ENCODE measurements at regions not wholly inside any gene's neighbourhood (a gene's known extent, or its start where the extent isn't known, plus 50 kb on each side); places are given as distances from the start of the nearest gene placed in this dataset.

GRCh38 chr3:792630-793029 is 300.2 kb upstream of the CNTN6 start:
- Histone ChIP-seq H4K91ac (replicated peaks; ENCODE audit: insufficient read length, low read length) (no peak overlapping the region), H4K8ac (ENCODE audit: extremely low read depth, insufficient read depth, low read length) (no peak overlapping the region), H3K27me3 (replicated peaks in 1 of 4; ENCODE audit: control insufficient read depth in 3 of 4, extremely low read depth in 1 of 4, insufficient read depth in 3 of 4, low read length in 3 of 4) (no peaks in the 10 kb centered on the region), H3K56ac (replicated peaks; ENCODE audit: insufficient read length, low read depth, low read length) (no peak overlapping the region), H4K20me1 (replicated peaks in 1 of 2; ENCODE audit: control insufficient read depth in 1 of 2, insufficient read depth in 2 of 2, low read length in 2 of 2) (no peaks in the 10 kb centered on the region), H4K5ac (ENCODE audit: insufficient read length, low read depth, low read length) (no peak overlapping the region), H2BK120ac (replicated peaks; ENCODE audit: low read depth, low read length) (no peak overlapping the region), H3K4ac (replicated peaks; ENCODE audit: insufficient read length, low read depth, low read length) (no peak overlapping the region), H3K4me1 (replicated peaks in 1 of 4; ENCODE audit: control insufficient read depth in 3 of 4, insufficient read depth in 4 of 4, low read length in 3 of 4) (no peaks in the 10 kb centered on the region; a peak in 1 of 7 replicates), H2BK20ac (ENCODE audit: low read length) (no peak overlapping the region), H3K27ac (ENCODE audit: low read depth, low read length) (no peak overlapping the region), H2BK5ac (ENCODE audit: low read depth, low read length) (no peak overlapping the region), H2AK5ac (ENCODE audit: low read depth, low read length) (no peak overlapping the region), H3K79me2 (ENCODE audit: control insufficient read depth in 1 of 2, insufficient read depth in 2 of 2, low read length in 2 of 2) (no peaks in the 10 kb centered on the region), H3K14ac (ENCODE audit: insufficient read length) (no peak overlapping the region), H3K18ac (ENCODE audit: extremely low read depth, low read length) (no peak overlapping the region), H3K23ac (ENCODE audit: insufficient read length) (no peak overlapping the region), H3K23me2 (ENCODE audit: low read depth, low read length) (no peaks in the 10 kb centered on the region), H2BK15ac (ENCODE audit: low read length) (no peak overlapping the region), H3K9me3 (ENCODE audit: insufficient read depth in 2 of 2, low read depth in 1 of 2, low read length in 1 of 2) (no peaks in the 10 kb centered on the region), H3K36me3 (ENCODE audit: control insufficient read depth in 2 of 4, insufficient read depth in 4 of 4, low read length in 3 of 4) (no peaks in the 10 kb centered on the region), H3K79me1 (ENCODE audit: low read depth, low read length) (no peaks in the 10 kb centered on the region), H2BK12ac (ENCODE audit: low read depth, low read length) (no peak overlapping the region), H2AFZ (ENCODE audit: low read length) (0 out of 2 replicates have a peak overlapping the region, but pooled peaks have one; percentile 8), H3K9ac (replicated peaks in 1 of 4; ENCODE audit: extremely low read depth in 1 of 4, low read depth in 3 of 4, low read length in 3 of 4) (no peak overlapping the region), H3K4me2 (ENCODE audit: insufficient read depth in 1 of 2, low read depth in 2 of 2, low read length in 2 of 2) (no peak overlapping the region), H3K4me3 (ENCODE audit: extremely low read depth in 1 of 4, insufficient read depth in 2 of 4, low read depth in 3 of 4, low read length in 4 of 4) (no peak overlapping the region)
- ChIA-PET CTCF (ENCODE audit: partially characterized antibody) (interaction anchor here (1.2 kb wide), 1 partner anchor 157 kb away, joined by 3 read pairs; no protein-coding TSS in a partner anchor), POLR2A (ENCODE audit: partially characterized antibody) (no interaction called here)
- TF ChIP-seq ZNF274 (IDR thresholded peaks at IDR 0.05; ENCODE audit: borderline replicate concordance, extremely low read depth, low read length) (no peak), E2F6 (IDR thresholded peaks at IDR 0.05) (peak; percentile 42), ASH2L (IDR thresholded peaks at IDR 0.05; ENCODE audit: low read length) (no peak)
- FAIRE-seq (no peak), DNase-seq (ENCODE audit: low read depth in 1 of 2, low spot score in 2 of 2) (no peak)
- 91% methylated on average over 8 of the region's 8 CpGs; no CpG with 5 or more reads in 1 of the 2 experiments for WGBS, 2 experiments (ENCODE audit: extremely low coverage in 1 of 2, insufficient coverage in 1 of 2, insufficient read length in 1 of 2, insufficient replicate concordance in 2 of 2, low coverage in 1 of 2, low lambda C conversion rate in 2 of 2, missing lambda C conversion rate in 1 of 2)

All from H1 (cell line).